Erythroblast (primary cell): ENCODE measurements at regions not wholly inside any gene's neighbourhood (a gene's known extent, or its start where the extent isn't known, plus 50 kb on each side); places are given as distances from the start of the nearest gene placed in this dataset.

Experiments used
- GATA1 ChIP-seq: IDR thresholded peaks from 2 replicates; pipeline ENCODE4 v1.6.1; 2011; ENCODE audit warnings: low read depth, mild to moderate bottlenecking, control low read depth, low read length, moderate library complexity
- POLR2A ChIP-seq: IDR thresholded peaks from 2 replicates; pipeline ENCODE4 v1.6.1; 2011; ENCODE audit warnings: mild to moderate bottlenecking, low read length

DNA sequence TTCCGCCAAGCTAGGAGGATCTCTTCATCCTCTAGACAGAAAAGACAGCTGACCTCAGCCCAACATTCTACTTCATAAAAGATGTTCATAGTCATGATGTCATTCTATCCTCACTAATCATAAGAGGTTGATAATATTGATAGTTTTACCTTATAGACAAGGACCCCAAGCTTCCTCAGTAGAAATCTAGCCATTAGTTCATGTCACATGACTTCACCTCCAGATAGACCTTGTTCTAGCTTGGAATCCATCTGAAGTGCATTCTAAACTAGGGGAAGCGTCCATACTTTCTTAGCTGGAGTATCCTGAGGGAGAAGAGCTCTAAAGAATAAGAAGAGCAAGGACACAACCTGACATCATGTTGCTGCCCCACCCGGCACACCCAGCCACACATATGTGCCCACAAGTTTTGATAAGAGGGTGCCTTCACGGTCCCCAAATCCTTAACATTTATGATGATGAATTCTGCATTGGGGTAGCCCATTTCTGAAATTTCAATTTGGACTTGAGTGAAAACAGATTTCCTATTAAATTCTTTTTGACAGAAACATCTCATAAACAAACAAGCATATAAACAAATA lies 292.5 kb upstream of the STXBP5 start:
- no peak for TF ChIP-seq POLR2A
- TF ChIP-seq GATA1: no peak
